22Rv1 (cell line): ENCODE measurements at regions not wholly inside any gene's neighbourhood (a gene's known extent, or its start where the extent isn't known, plus 50 kb on each side); places are given as distances from the start of the nearest gene placed in this dataset.
"Not testable (repeated sequence)": the region's sequence is repeated elsewhere in the genome, so short reads cannot be mapped to it uniquely, and the experiment has no call there.

ENCODE experiments used
- CTCF ChIP-seq: fragments of 450-650 bp; IDR thresholded peaks from 2 replicates; pipeline ENCODE4 v1.5.1; 2017; ENCODE audit warnings: mild to moderate bottlenecking
- ZFX ChIP-seq: fragments of 450-650 bp; IDR thresholded peaks from 2 replicates; pipeline ENCODE4 v1.6.1; 2017; ENCODE audit warnings: antibody characterized with exemption, borderline replicate concordance

- TF ChIP-seq CTCF, ZFX: not testable (repeated sequence)
These were observed 246.3 kb downstream of the KCNE4 start for GRCh38 chr2:223298329-223298728.
